Caco-2 (cell line): ENCODE measurements at regions not wholly inside any gene's neighbourhood (a gene's known extent, or its start where the extent isn't known, plus 50 kb on each side); places are given as distances from the start of the nearest gene placed in this dataset.

Experiments
- BruUV-seq: library from RNA; stranded (reverse); fragments of 400-500 nt; replicated peaks from 2 replicates; lab custom pipeline; 2021; lab: Mats Ljungman, UMichigan
- CTCF ChIA-PET: fragments of 300-600 bp; sonication (Branson Sonifier 250); formaldehyde crosslinking; loops from one replicate; lab custom pipeline; 2022; ENCODE audit warnings: antibody characterized with exemption; lab: Charles Lee
- POLR2A ChIA-PET: fragments of 300-600 bp; sonication (Branson Sonifier 250); formaldehyde crosslinking; loops from one replicate; lab custom pipeline; 2022; ENCODE audit warnings: antibody characterized with exemption; lab: Charles Lee
- DNase-seq, 2 experiments: peaks; one replicate each; pipeline versions ENCODE4 v3.0.0 to v3.0.0-alpha.2; 2020 to 2022
- H3K27me3 ChIP-seq: replicated peaks from 2 replicates; pipeline ENCODE4 v1.6.0; 2011; ENCODE audit warnings: low read length; ENCODE audit not compliant: control insufficient read depth, insufficient read depth
- H3K36me3 ChIP-seq: 2 replicates; pipeline ENCODE4 v1.5.1; 2011; ENCODE audit warnings: low read length; ENCODE audit not compliant: control insufficient read depth, insufficient read depth
- H3K4me1 ChIP-seq: fragments of 250-450 bp; sonication (Bioruptor Pico); 2 replicates; pipeline ENCODE4 v1.5.1; 2020; ENCODE audit warnings: mild to moderate bottlenecking
- H3K4me3 ChIP-seq: 2 replicates; pipeline ENCODE4 v1.5.1; 2011; ENCODE audit warnings: low read depth, mild to moderate bottlenecking, control low read depth, low read length
- H3K9me3 ChIP-seq: fragments of 250-450 bp; sonication (Bioruptor Pico); 2 replicates; pipeline ENCODE4 v1.5.1; 2020; ENCODE audit warnings: mild to moderate bottlenecking, moderate library complexity
- H3K27ac Mint-ChIP-seq: one replicate; pipeline ENCODE4 v1.8.0; 2022; ENCODE audit warnings: mixed read lengths; ENCODE audit not compliant: unreplicated experiment
- H3K27me3 Mint-ChIP-seq: one replicate; pipeline ENCODE4 v1.8.0; 2022; ENCODE audit warnings: mixed read lengths; ENCODE audit not compliant: insufficient read depth, unreplicated experiment
- H3K36me3 Mint-ChIP-seq: one replicate; pipeline ENCODE4 v1.8.0; 2022; ENCODE audit warnings: mild to moderate bottlenecking, mixed read lengths; ENCODE audit not compliant: insufficient read depth, unreplicated experiment
- H3K4me1 Mint-ChIP-seq: one replicate; pipeline ENCODE4 v1.8.0; 2022; ENCODE audit warnings: low read depth, mixed read lengths; ENCODE audit not compliant: unreplicated experiment
- H3K4me3 Mint-ChIP-seq: one replicate; pipeline ENCODE4 v1.8.0; 2022; ENCODE audit warnings: mild to moderate bottlenecking, moderate library complexity, mixed read lengths; ENCODE audit not compliant: unreplicated experiment
- H3K9me3 Mint-ChIP-seq: one replicate; pipeline ENCODE4 v1.8.0; 2022; ENCODE audit warnings: mixed read lengths; ENCODE audit not compliant: unreplicated experiment
- intact Hi-C: fragments of 100-400 bp; cut with micrococcal nuclease; formaldehyde crosslinking; loops from one replicate; pipeline ENCODE4 v1.10.0; 2022; ENCODE audit not compliant: unreplicated experiment
- TF ChIP-seq, protein P1 (sequence below), 2 experiments: fragments of 200-600 bp in 1 of 2; IDR thresholded peaks; 1 replicate in 1 of 2; 2 replicates in 1 of 2; pipeline versions ENCODE4 v1.5.1 to v1.8.0; 2011 to 2022; ENCODE audit warnings: antibody characterized with exemption in 1 of 2, control low read depth in 1 of 2, inconsistent platforms in 1 of 2, low read depth in 1 of 2, low read length in 1 of 2, mild to moderate bottlenecking in 1 of 2, moderate library complexity in 1 of 2; ENCODE audit not compliant: insufficient read depth in 1 of 2, severe bottlenecking in 1 of 2, unreplicated experiment in 1 of 2

DNA sequence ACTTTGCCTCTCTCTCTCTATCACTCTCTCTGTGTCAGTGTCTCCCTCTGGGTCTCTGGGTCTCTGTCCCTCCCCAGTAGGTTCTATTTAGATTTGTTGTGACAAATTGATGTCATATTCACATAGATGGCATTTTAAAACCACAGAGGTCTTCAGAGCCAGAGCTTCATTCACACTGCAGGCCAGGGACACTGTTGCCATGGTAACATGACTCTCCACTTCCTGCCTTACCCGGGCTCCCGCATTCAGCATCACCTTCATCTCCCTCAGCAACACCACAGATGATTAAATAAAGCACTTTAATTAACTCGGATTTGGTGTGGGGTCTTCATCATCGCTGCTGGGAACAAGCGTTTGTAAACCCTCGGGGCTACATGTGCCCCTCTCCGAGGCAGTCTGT, 132.6 kb downstream of the ETS2 start:
- TF ChIP-seq, protein P1, sequence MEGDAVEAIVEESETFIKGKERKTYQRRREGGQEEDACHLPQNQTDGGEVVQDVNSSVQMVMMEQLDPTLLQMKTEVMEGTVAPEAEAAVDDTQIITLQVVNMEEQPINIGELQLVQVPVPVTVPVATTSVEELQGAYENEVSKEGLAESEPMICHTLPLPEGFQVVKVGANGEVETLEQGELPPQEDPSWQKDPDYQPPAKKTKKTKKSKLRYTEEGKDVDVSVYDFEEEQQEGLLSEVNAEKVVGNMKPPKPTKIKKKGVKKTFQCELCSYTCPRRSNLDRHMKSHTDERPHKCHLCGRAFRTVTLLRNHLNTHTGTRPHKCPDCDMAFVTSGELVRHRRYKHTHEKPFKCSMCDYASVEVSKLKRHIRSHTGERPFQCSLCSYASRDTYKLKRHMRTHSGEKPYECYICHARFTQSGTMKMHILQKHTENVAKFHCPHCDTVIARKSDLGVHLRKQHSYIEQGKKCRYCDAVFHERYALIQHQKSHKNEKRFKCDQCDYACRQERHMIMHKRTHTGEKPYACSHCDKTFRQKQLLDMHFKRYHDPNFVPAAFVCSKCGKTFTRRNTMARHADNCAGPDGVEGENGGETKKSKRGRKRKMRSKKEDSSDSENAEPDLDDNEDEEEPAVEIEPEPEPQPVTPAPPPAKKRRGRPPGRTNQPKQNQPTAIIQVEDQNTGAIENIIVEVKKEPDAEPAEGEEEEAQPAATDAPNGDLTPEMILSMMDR (IDR thresholded peaks at IDR 0.05; ENCODE audit: insufficient read depth in 1 of 2, low read depth in 1 of 2, low read length in 1 of 2, severe bottlenecking in 1 of 2, unreplicated experiment in 1 of 2), result no peak
- Mint-ChIP-seq H3K27me3 (no peaks in the 10 kb centered on the region), H3K9me3 (peaks cover 10% of the 10 kb centered on the region), H3K4me3 (no peak overlapping the region), H3K4me1 (no peaks in the 10 kb centered on the region), H3K27ac (no peak overlapping the region), H3K36me3 (no peaks in the 10 kb centered on the region)
- H3K9me3 ChIP-seq, result no peaks in the 10 kb centered on the region
- no peaks in the 10 kb centered on the region for H3K4me1 ChIP-seq
- BruUV-seq, result no TSS peak
- H3K27me3 ChIP-seq, result no peaks in the 10 kb centered on the region
- POLR2A ChIA-PET, result no interaction called here
- DNase-seq, result no peak
- intact Hi-C loops, result no loop called here
- H3K4me3 ChIP-seq, result no peak overlapping the region
- H3K36me3 ChIP-seq, result no peaks in the 10 kb centered on the region
- CTCF ChIA-PET, result no interaction called here

DNA sequence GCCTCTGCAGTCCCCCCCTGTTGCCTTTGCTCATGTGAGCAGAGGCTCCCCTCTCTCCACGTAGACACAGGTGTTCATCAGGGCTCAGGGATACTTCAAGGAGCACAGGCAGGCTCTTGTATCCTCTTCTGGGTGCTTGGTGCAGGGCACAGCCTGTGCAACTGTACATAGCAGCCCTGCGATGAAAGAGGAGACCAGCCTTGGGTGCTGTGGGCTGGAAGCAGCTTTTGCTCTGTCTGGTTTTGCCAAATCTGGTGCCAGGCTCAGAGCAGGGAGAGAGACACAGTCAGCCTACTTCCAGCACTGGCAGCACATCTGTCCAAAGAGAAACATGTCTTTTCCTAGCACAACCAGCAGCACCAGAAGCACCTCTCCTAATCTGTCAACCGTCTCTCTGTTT, 132.1 kb downstream of the ETS2 start:
- BruUV-seq, result no TSS peak
- ChIA-PET CTCF (no interaction called here), POLR2A (no interaction called here)
- H3K36me3 Mint-ChIP-seq, result no peaks in the 10 kb centered on the region
- intact Hi-C loops, result no loop called here
- H3K4me1 Mint-ChIP-seq, result no peaks in the 10 kb centered on the region
- H3K27ac Mint-ChIP-seq, result no peak overlapping the region
- no peak overlapping the region for H3K4me3 Mint-ChIP-seq
- DNase-seq, result no peak
- H3K27me3 ChIP-seq, result no peaks in the 10 kb centered on the region
- no peak overlapping the region for H3K4me3 ChIP-seq
- no peaks in the 10 kb centered on the region for H3K27me3 Mint-ChIP-seq
- H3K4me1 ChIP-seq, result no peaks in the 10 kb centered on the region
- peaks cover 10% of the 10 kb centered on the region for H3K9me3 Mint-ChIP-seq
- no peaks in the 10 kb centered on the region for H3K36me3 ChIP-seq
- TF ChIP-seq, protein P1 (IDR thresholded peaks at IDR 0.05; ENCODE audit: insufficient read depth in 1 of 2, low read depth in 1 of 2, low read length in 1 of 2, severe bottlenecking in 1 of 2, unreplicated experiment in 1 of 2), result no peak
- H3K9me3 ChIP-seq, result no peaks in the 10 kb centered on the region

DNA sequence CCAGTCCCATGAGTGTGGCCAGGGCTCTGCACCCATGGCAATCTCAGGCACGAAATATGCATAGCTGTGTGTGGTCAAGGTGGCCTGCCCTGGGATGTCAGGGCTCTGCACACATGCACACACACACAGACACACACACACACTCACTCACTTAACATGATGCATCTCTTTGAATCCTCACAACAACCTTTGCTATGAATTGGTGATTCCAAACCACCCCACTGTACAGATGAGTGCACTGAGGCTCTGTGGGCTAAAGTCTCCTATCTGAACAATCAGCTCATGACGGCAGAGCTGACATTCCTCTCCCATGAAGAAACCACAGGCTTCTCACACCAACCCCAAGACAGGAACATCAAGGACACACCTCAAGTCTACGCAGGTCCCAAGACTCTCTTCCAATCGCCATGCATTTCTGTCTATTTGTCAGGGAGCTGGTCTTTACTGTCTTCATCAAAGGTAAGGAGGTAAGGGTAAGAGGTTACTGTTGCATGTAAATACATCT, 131.6 kb downstream of the ETS2 start:
- Mint-ChIP-seq H3K36me3 (no peaks in the 10 kb centered on the region), H3K4me3 (no peak overlapping the region), H3K27me3 (no peaks in the 10 kb centered on the region), H3K9me3 (peaks cover 10% of the 10 kb centered on the region), H3K27ac (no peak overlapping the region), H3K4me1 (no peaks in the 10 kb centered on the region)
- BruUV-seq, result no TSS peak
- TF ChIP-seq, protein P1 (IDR thresholded peaks at IDR 0.05; ENCODE audit: insufficient read depth in 1 of 2, low read depth in 1 of 2, low read length in 1 of 2, severe bottlenecking in 1 of 2, unreplicated experiment in 1 of 2), result no peak
- Histone ChIP-seq H3K27me3 (no peaks in the 10 kb centered on the region), H3K4me1 (no peaks in the 10 kb centered on the region), H3K4me3 (no peak overlapping the region), H3K36me3 (no peaks in the 10 kb centered on the region), H3K9me3 (no peaks in the 10 kb centered on the region)
- intact Hi-C loops, result no loop called here
- POLR2A ChIA-PET, result no interaction called here
- CTCF ChIA-PET, result no interaction called here
- no peak for DNase-seq
